GM12878 (cell line): ENCODE measurements at regions not wholly inside any gene's neighbourhood (a gene's known extent, or its start where the extent isn't known, plus 50 kb on each side); places are given as distances from the start of the nearest gene placed in this dataset.

ENCODE experiments used
- ATAC-seq: fragments of 200-7000 bp; cut with Tn5 transposase; 3 replicates; pipeline ENCODE4 v1.9.1; 2020; ENCODE audit warnings: mild to moderate bottlenecking, moderate library complexity
- BruUV-seq: library from RNA; stranded (reverse); fragments of 400-500 nt; replicated peaks from 2 replicates; lab custom pipeline; 2021; lab: Mats Ljungman, UMichigan
- CTCF ChIA-PET: fragments of 300-600 bp; sonication (Branson Sonifier 250); formaldehyde crosslinking; extraction: SDS; loops from one replicate; lab custom pipeline; 2021; ENCODE audit warnings: inconsistent platforms; lab: Yijun Ruan, JAX
- POLR2A ChIA-PET: fragments of 350-600 bp; formaldehyde crosslinking; extraction: SDS; loops from one replicate; lab custom pipeline; 2021; ENCODE audit warnings: inconsistent platforms; lab: Charles Lee
- RAD21 ChIA-PET: fragments of 300-600 bp; sonication (Branson Sonifier 250); formaldehyde crosslinking; loops from one replicate; lab custom pipeline; 2023; ENCODE audit warnings: antibody characterized with exemption; ENCODE audit not compliant: unreplicated experiment; lab: Charles Lee
- SMC1A ChIA-PET: fragments of 300-600 bp; sonication (Branson Sonifier 250); formaldehyde crosslinking; loops from one replicate; lab custom pipeline; 2023; ENCODE audit not compliant: unreplicated experiment, uncharacterized antibody; lab: Charles Lee
- DNase-seq: peaks from one replicate; pipeline ENCODE4 v3.0.0-alpha.2; 2011; ENCODE audit warnings: low read depth, low spot score
- FAIRE-seq: peaks from 3 replicates; lab custom pipeline; 2011; peaks lifted over from hg19 to GRCh38; lab: Jason Lieb, UNC
- H2AFZ ChIP-seq: 2 replicates; pipeline ENCODE4 v1.6.0; 2011; ENCODE audit warnings: low read depth, low read length, control low read depth; ENCODE audit not compliant: control insufficient read depth
- H3K27ac ChIP-seq: 2 replicates; pipeline ENCODE4 v1.5.1; 2011; ENCODE audit warnings: control low read depth; ENCODE audit not compliant: control insufficient read depth, insufficient read depth
- H3K27me3 ChIP-seq, 2 experiments: replicated peaks in 1 of 2; 2 replicates each; pipeline versions ENCODE4 v1.6.0 to v1.6.1; 2011; ENCODE audit warnings: low read length in 1 of 2; ENCODE audit not compliant: control insufficient read depth in 2 of 2, insufficient read depth in 2 of 2
- H3K36me3 ChIP-seq, 2 experiments: 2 replicates each; pipeline ENCODE4 v1.5.1; 2011; ENCODE audit warnings: low read length in 1 of 2; ENCODE audit not compliant: control insufficient read depth in 2 of 2, insufficient read depth in 2 of 2
- H3K4me1 ChIP-seq: 2 replicates; pipeline ENCODE4 v1.6.1; 2011; ENCODE audit warnings: mild to moderate bottlenecking, low read length, moderate library complexity, mixed read lengths; ENCODE audit not compliant: control insufficient read depth, insufficient read depth
- H3K4me2 ChIP-seq: 2 replicates; pipeline ENCODE4 v1.6.0; 2011; ENCODE audit warnings: control low read depth; ENCODE audit not compliant: control insufficient read depth, insufficient read depth
- H3K4me3 ChIP-seq: fragments of 200-600 bp; sonication (generic); 2 replicates; pipeline ENCODE4 v1.5.1; 2016
- H3K79me2 ChIP-seq: 2 replicates; pipeline ENCODE4 v1.6.0; 2011; ENCODE audit warnings: low read length; ENCODE audit not compliant: control insufficient read depth, insufficient read depth
- H3K9ac ChIP-seq: 2 replicates; pipeline ENCODE4 v1.8.0; 2011; ENCODE audit warnings: low read length, control low read depth, mixed read lengths; ENCODE audit not compliant: control insufficient read depth, insufficient read depth
- H3K9me3 ChIP-seq: replicated peaks from 3 replicates; pipeline ENCODE4 v1.5.1; 2011; ENCODE audit warnings: mild to moderate bottlenecking, low read length; ENCODE audit not compliant: control insufficient read depth, insufficient read depth
- H4K20me1 ChIP-seq: 2 replicates; pipeline ENCODE4 v1.6.0; 2011; ENCODE audit not compliant: control insufficient read depth, insufficient read depth
- CBX3 ChIP-seq: fragments of 200-600 bp; sonication (generic); IDR thresholded peaks from 2 replicates; pipeline ENCODE4 v1.6.1; 2016; ENCODE audit warnings: low read depth, borderline replicate concordance
- CREB1 ChIP-seq: IDR thresholded peaks from 2 replicates; pipeline ENCODE4 v1.6.1; 2012; ENCODE audit warnings: low read depth, mild to moderate bottlenecking, inconsistent platforms
- MXI1 ChIP-seq: fragments of 150-350 bp; IDR thresholded peaks from 2 replicates; pipeline ENCODE4 v1.6.1; 2011; ENCODE audit warnings: low read depth, mild to moderate bottlenecking, inconsistent platforms, low read length, improper control_type of control experiment
- MYB ChIP-seq: fragments of 150-350 bp; IDR thresholded peaks from 2 replicates; pipeline ENCODE4 v1.6.1; 2014; ENCODE audit warnings: mild to moderate bottlenecking, low read depth, low read length, borderline replicate concordance
- POLR2A ChIP-seq: IDR thresholded peaks from 2 replicates; pipeline ENCODE4 v1.6.1; 2011; ENCODE audit warnings: low read depth, mild to moderate bottlenecking, low read length
- SMAD5 ChIP-seq: IDR thresholded peaks from 2 replicates; pipeline ENCODE4 v1.6.1; 2016; ENCODE audit warnings: antibody characterized with exemption, low read depth
- TCF12 ChIP-seq: IDR thresholded peaks from 2 replicates; pipeline ENCODE4 v1.6.1; 2011; ENCODE audit warnings: low read depth, mild to moderate bottlenecking, low read length
- ZSCAN29 ChIP-seq: fragments of 450-650 bp; IDR thresholded peaks from 2 replicates; pipeline ENCODE4 v1.6.1; 2017; ENCODE audit warnings: mild to moderate bottlenecking, moderate library complexity
- WGBS: methylation state at CpG from one replicate; pipeline ENCODE4 v1.1.6; 2016; ENCODE audit warnings: low lambda C conversion rate; ENCODE audit not compliant: insufficient replicate concordance, insufficient coverage; ENCODE audit errors: missing lambda C conversion rate; 5-methylcytosine and 5-hydroxymethylcytosine counted together
- in situ Hi-C: fragments of 300-500 bp; cut with MboI; formaldehyde crosslinking; loops from 9 replicates; pipeline ENCODE4 v1.14.3; 2018; ENCODE audit warnings: mixed read lengths
- intact Hi-C: fragments of 100-400 bp; cut with micrococcal nuclease; formaldehyde crosslinking; loops from one replicate; pipeline ENCODE4 v1.14.2; 2022; ENCODE audit not compliant: unreplicated experiment
- TF ChIP-seq, protein P1 (sequence below): IDR thresholded peaks from 2 replicates; pipeline ENCODE4 v1.6.1; 2012; ENCODE audit warnings: low read depth, low read length, improper control_type of control experiment
- TF ChIP-seq, protein P2 (sequence below): IDR thresholded peaks from 2 replicates; pipeline ENCODE4 v1.6.1; 2012; ENCODE audit warnings: low read depth, low read length, improper control_type of control experiment
- TF ChIP-seq, protein P3 (sequence below): fragments of 450-650 bp; IDR thresholded peaks from 2 replicates; pipeline ENCODE4 v1.6.1; 2017; ENCODE audit warnings: mild to moderate bottlenecking, low read depth, inconsistent platforms; ENCODE audit not compliant: poor library complexity, severe bottlenecking
- TF ChIP-seq, protein P4 (sequence below): IDR thresholded peaks from 2 replicates; pipeline ENCODE4 v1.6.1; 2011; ENCODE audit warnings: borderline replicate concordance, low read depth, mild to moderate bottlenecking, moderate library complexity, mixed read lengths, low read length; ENCODE audit not compliant: insufficient read depth; ENCODE audit errors: extremely low read length
- TF ChIP-seq, protein P5 (sequence below): IDR thresholded peaks from 2 replicates; pipeline ENCODE4 v1.6.1; 2011; ENCODE audit warnings: low read depth, mild to moderate bottlenecking, low read length, moderate library complexity, borderline replicate concordance; ENCODE audit errors: extremely low read depth
- TF ChIP-seq, protein P6 (sequence below): IDR thresholded peaks from 2 replicates; pipeline ENCODE4 v1.6.1; 2012; ENCODE audit warnings: low read length, inconsistent platforms
- TF ChIP-seq, protein P7 (sequence below): fragments of 150-350 bp; IDR thresholded peaks from 2 replicates; pipeline ENCODE4 v1.6.1; 2014; ENCODE audit warnings: mild to moderate bottlenecking, low read depth, low read length

DNA sequence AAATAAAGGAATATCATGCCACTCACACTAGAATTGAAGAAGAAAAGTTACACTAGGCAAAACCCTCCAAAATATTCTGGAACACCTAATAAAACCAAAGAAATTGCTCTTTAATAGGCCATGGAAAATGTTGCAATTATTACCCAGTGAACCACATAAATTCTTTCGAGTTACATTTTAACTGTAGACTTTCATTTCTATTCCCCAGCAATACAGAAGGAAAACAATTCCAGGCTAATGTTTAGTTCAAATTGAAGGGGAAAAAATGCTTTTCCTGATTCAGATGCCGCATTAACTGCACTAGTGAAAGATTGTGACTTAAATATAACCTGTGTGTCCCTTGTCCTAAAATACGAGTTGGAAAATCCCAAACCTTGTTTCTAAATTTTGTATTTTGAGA is 439.3 kb upstream of the ADAMTS16 start:
- FAIRE-seq (no peak), ATAC-seq (no peak), DNase-seq (no peak)
- CTCF ChIA-PET: no interaction called here
- 32% methylated on average over 3 of the region's 3 CpGs for WGBS
- Histone ChIP-seq H3K27me3 (no peaks in the 10 kb centered on the region), H3K4me1 (no peaks in the 10 kb centered on the region), H3K27ac (no peak overlapping the region), H2AFZ (no peak overlapping the region), H3K4me3 (no peak overlapping the region), H3K4me2 (no peak overlapping the region), H3K36me3 (no peaks in the 10 kb centered on the region), H4K20me1 (no peaks in the 10 kb centered on the region), H3K9ac (no peak overlapping the region), H3K79me2 (no peaks in the 10 kb centered on the region), H3K9me3 (no peaks in the 10 kb centered on the region)
- intact Hi-C loops: no loop called here
- POLR2A ChIA-PET: no interaction called here
- RAD21 ChIA-PET: no interaction called here
- BruUV-seq: no TSS peak
- SMC1A ChIA-PET: no interaction called here
- in situ Hi-C loops: no loop called here
- TF ChIP-seq, protein P1, sequence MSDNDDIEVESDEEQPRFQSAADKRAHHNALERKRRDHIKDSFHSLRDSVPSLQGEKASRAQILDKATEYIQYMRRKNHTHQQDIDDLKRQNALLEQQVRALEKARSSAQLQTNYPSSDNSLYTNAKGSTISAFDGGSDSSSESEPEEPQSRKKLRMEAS: no peak
- TF ChIP-seq SMAD5: no peak
- no peak for TF ChIP-seq CREB1
- TF ChIP-seq, protein P2, sequence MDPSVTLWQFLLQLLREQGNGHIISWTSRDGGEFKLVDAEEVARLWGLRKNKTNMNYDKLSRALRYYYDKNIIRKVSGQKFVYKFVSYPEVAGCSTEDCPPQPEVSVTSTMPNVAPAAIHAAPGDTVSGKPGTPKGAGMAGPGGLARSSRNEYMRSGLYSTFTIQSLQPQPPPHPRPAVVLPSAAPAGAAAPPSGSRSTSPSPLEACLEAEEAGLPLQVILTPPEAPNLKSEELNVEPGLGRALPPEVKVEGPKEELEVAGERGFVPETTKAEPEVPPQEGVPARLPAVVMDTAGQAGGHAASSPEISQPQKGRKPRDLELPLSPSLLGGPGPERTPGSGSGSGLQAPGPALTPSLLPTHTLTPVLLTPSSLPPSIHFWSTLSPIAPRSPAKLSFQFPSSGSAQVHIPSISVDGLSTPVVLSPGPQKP: no peak
- TF ChIP-seq, protein P3, sequence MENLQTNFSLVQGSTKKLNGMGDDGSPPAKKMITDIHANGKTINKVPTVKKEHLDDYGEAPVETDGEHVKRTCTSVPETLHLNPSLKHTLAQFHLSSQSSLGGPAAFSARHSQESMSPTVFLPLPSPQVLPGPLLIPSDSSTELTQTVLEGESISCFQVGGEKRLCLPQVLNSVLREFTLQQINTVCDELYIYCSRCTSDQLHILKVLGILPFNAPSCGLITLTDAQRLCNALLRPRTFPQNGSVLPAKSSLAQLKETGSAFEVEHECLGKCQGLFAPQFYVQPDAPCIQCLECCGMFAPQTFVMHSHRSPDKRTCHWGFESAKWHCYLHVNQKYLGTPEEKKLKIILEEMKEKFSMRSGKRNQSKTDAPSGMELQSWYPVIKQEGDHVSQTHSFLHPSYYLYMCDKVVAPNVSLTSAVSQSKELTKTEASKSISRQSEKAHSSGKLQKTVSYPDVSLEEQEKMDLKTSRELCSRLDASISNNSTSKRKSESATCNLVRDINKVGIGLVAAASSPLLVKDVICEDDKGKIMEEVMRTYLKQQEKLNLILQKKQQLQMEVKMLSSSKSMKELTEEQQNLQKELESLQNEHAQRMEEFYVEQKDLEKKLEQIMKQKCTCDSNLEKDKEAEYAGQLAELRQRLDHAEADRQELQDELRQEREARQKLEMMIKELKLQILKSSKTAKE: no peak
- TF ChIP-seq TCF12: no peak
- TF ChIP-seq, protein P4, sequence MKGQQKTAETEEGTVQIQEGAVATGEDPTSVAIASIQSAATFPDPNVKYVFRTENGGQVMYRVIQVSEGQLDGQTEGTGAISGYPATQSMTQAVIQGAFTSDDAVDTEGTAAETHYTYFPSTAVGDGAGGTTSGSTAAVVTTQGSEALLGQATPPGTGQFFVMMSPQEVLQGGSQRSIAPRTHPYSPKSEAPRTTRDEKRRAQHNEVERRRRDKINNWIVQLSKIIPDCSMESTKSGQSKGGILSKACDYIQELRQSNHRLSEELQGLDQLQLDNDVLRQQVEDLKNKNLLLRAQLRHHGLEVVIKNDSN: no peak
- TF ChIP-seq, protein P5, sequence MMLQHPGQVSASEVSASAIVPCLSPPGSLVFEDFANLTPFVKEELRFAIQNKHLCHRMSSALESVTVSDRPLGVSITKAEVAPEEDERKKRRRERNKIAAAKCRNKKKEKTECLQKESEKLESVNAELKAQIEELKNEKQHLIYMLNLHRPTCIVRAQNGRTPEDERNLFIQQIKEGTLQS: no peak
- no peak for TF ChIP-seq POLR2A
- no peak for TF ChIP-seq MXI1
- TF ChIP-seq, protein P6, sequence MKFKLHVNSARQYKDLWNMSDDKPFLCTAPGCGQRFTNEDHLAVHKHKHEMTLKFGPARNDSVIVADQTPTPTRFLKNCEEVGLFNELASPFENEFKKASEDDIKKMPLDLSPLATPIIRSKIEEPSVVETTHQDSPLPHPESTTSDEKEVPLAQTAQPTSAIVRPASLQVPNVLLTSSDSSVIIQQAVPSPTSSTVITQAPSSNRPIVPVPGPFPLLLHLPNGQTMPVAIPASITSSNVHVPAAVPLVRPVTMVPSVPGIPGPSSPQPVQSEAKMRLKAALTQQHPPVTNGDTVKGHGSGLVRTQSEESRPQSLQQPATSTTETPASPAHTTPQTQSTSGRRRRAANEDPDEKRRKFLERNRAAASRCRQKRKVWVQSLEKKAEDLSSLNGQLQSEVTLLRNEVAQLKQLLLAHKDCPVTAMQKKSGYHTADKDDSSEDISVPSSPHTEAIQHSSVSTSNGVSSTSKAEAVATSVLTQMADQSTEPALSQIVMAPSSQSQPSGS: no peak
- TF ChIP-seq CBX3: no peak
- TF ChIP-seq MYB: no peak
- TF ChIP-seq ZSCAN29: no peak
- TF ChIP-seq, protein P7, sequence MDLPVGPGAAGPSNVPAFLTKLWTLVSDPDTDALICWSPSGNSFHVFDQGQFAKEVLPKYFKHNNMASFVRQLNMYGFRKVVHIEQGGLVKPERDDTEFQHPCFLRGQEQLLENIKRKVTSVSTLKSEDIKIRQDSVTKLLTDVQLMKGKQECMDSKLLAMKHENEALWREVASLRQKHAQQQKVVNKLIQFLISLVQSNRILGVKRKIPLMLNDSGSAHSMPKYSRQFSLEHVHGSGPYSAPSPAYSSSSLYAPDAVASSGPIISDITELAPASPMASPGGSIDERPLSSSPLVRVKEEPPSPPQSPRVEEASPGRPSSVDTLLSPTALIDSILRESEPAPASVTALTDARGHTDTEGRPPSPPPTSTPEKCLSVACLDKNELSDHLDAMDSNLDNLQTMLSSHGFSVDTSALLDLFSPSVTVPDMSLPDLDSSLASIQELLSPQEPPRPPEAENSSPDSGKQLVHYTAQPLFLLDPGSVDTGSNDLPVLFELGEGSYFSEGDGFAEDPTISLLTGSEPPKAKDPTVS: no peak
